HG03139 (cell line): ENCODE measurements at regions not wholly inside any gene's neighbourhood (a gene's known extent, or its start where the extent isn't known, plus 50 kb on each side); places are given as distances from the start of the nearest gene placed in this dataset.

Experiments
- ATAC-seq: cut with Tn5 transposase; IDR thresholded peaks from one replicate; pipeline ENCODE4 v1.9.1; 2021; ENCODE audit not compliant: unreplicated experiment

- ATAC-seq = no peak
These were observed 410.6 kb upstream of the THRB start for GRCh38 chr3:24905266-24905665.

- no peak for ATAC-seq
These were observed 412.5 kb upstream of the THRB start for GRCh38 chr3:24907106-24907505.

- ATAC-seq = no peak
These were observed 416.4 kb upstream of the THRB start for GRCh38 chr3:24911076-24911475.

GRCh38 chr3:24915639-24916038, 421.0 kb upstream of the THRB start:
- no peak for ATAC-seq

- ATAC-seq = no peak
These were observed 423.3 kb upstream of the THRB start for GRCh38 chr3:24917908-24918307.

GRCh38 chr3:24923570-24923969, 428.9 kb upstream of the THRB start:
- no peak for ATAC-seq

GRCh38 chr3:24929521-24929920, 434.9 kb upstream of the THRB start:
- no peak for ATAC-seq

GRCh38 chr3:24933401-24933800, 438.8 kb upstream of the THRB start:
- no peak for ATAC-seq

- no peak for ATAC-seq
These were observed 441.9 kb upstream of the THRB start for GRCh38 chr3:24936574-24936973.

GRCh38 chr3:24937228-24937627, 442.6 kb upstream of the THRB start:
- ATAC-seq = no peak

- no peak for ATAC-seq
These were observed 443.1 kb upstream of the THRB start for GRCh38 chr3:24937780-24938179.

- no peak for ATAC-seq
These were observed 449.3 kb upstream of the THRB start for GRCh38 chr3:24943961-24944360.

GRCh38 chr3:24944805-24945520, 450.3 kb upstream of the THRB start:
- no peak for ATAC-seq

GRCh38 chr3:24945563-24945962, 450.9 kb upstream of the THRB start:
- ATAC-seq = no peak

GRCh38 chr3:24947103-24947502, 452.5 kb upstream of the THRB start:
- no peak for ATAC-seq

- no peak for ATAC-seq
These were observed 456.5 kb upstream of the THRB start for GRCh38 chr3:24951180-24951579.

GRCh38 chr3:24952388-24952787, 457.7 kb upstream of the THRB start:
- no peak for ATAC-seq

- ATAC-seq = no peak
These were observed 458.6 kb upstream of the THRB start for GRCh38 chr3:24953060-24953771.

GRCh38 chr3:24956613-24957012, 462.0 kb upstream of the THRB start:
- ATAC-seq = no peak

- no peak for ATAC-seq
These were observed 463.6 kb upstream of the THRB start for GRCh38 chr3:24958271-24958670.

GRCh38 chr3:24958910-24959447, 464.3 kb upstream of the THRB start:
- ATAC-seq = no peak
